ENCODE measurements at regions not wholly inside any gene's neighbourhood (a gene's known extent, or its start where the extent isn't known, plus 50 kb on each side); places are given as distances from the start of the nearest gene placed in this dataset.

DNA sequence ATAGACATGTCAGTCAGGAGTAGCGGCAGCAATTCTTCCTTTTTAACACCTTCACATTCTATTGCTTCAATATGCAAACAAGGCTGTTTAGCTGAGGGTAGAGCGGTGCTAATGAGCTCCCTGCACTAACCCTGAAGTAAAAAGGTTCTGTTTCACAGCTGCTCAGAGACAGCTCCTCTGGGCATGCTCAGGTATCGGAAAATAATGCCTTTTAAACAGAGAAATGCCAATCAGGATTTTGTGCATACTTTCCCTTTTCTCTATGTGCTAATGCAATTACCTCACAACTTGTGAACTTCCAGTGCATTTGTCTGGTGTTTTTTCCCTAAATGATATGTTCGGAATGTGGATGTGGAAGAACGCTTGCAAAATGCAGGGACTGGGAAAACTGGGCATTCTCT is 307.7 kb upstream of the FZD8 start:
- no peak overlapping the region for H3K27ac Mint-ChIP-seq (ENCODE audit: unreplicated experiment)
- no peak overlapping the region for H3K4me3 Mint-ChIP-seq
- peaks cover 2% of the 10 kb centered on the region for H3K36me3 Mint-ChIP-seq (ENCODE audit: low read depth)
- TF ChIP-seq, protein P1, sequence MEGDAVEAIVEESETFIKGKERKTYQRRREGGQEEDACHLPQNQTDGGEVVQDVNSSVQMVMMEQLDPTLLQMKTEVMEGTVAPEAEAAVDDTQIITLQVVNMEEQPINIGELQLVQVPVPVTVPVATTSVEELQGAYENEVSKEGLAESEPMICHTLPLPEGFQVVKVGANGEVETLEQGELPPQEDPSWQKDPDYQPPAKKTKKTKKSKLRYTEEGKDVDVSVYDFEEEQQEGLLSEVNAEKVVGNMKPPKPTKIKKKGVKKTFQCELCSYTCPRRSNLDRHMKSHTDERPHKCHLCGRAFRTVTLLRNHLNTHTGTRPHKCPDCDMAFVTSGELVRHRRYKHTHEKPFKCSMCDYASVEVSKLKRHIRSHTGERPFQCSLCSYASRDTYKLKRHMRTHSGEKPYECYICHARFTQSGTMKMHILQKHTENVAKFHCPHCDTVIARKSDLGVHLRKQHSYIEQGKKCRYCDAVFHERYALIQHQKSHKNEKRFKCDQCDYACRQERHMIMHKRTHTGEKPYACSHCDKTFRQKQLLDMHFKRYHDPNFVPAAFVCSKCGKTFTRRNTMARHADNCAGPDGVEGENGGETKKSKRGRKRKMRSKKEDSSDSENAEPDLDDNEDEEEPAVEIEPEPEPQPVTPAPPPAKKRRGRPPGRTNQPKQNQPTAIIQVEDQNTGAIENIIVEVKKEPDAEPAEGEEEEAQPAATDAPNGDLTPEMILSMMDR (conservative IDR thresholded peaks at IDR 0.05), result no peak
- H3K9me3 Mint-ChIP-seq, result no peaks in the 10 kb centered on the region
- no peak for DNase-seq (ENCODE audit: low read depth, low spot score)
- peaks cover 14% of the 10 kb centered on the region for H3K4me1 Mint-ChIP-seq
- H3K27me3 Mint-ChIP-seq (ENCODE audit: low read depth), result no peaks in the 10 kb centered on the region

- no peaks in the 10 kb centered on the region for H3K27me3 Mint-ChIP-seq (ENCODE audit: low read depth)
- H3K4me1 Mint-ChIP-seq, result peaks cover 14% of the 10 kb centered on the region
- TF ChIP-seq, protein P1 (conservative IDR thresholded peaks at IDR 0.05), result no peak
- no peak for DNase-seq (ENCODE audit: low read depth, low spot score)
- H3K9me3 Mint-ChIP-seq, result no peaks in the 10 kb centered on the region
- no peaks in the 10 kb centered on the region for H3K36me3 Mint-ChIP-seq (ENCODE audit: low read depth)
- H3K4me3 Mint-ChIP-seq, result no peak overlapping the region
- H3K27ac Mint-ChIP-seq (ENCODE audit: unreplicated experiment), result no peak overlapping the region
Observed at GRCh38 chr10:35946556-35946955, 304.5 kb upstream of the FZD8 start.

GRCh38 chr10:35942057-35942456 is 300.0 kb upstream of the FZD8 start:
- Mint-ChIP-seq H3K27me3 (ENCODE audit: low read depth) (peaks cover 3% of the 10 kb centered on the region), H3K9me3 (peaks cover 2% of the 10 kb centered on the region), H3K36me3 (ENCODE audit: low read depth) (no peaks in the 10 kb centered on the region), H3K4me1 (no peaks in the 10 kb centered on the region), H3K4me3 (no peak overlapping the region), H3K27ac (ENCODE audit: unreplicated experiment) (no peak overlapping the region)
- DNase-seq (ENCODE audit: low read depth, low spot score), result no peak
- TF ChIP-seq, protein P1 (conservative IDR thresholded peaks at IDR 0.05), result no peak

GRCh38 chr10:35940141-35941041 is 298.3 kb upstream of the FZD8 start:
- no peak overlapping the region for H3K4me3 Mint-ChIP-seq
- H3K27ac Mint-ChIP-seq (ENCODE audit: unreplicated experiment), result no peak overlapping the region
- no peaks in the 10 kb centered on the region for H3K4me1 Mint-ChIP-seq
- H3K27me3 Mint-ChIP-seq (ENCODE audit: low read depth), result peaks cover 3% of the 10 kb centered on the region
- H3K9me3 Mint-ChIP-seq, result peaks cover 2% of the 10 kb centered on the region
- DNase-seq (ENCODE audit: low read depth, low spot score), result no peak
- H3K36me3 Mint-ChIP-seq (ENCODE audit: low read depth), result no peaks in the 10 kb centered on the region
- TF ChIP-seq, protein P1 (conservative IDR thresholded peaks at IDR 0.05), result no peak

GRCh38 chr10:35938160-35938559 is 296.1 kb upstream of the FZD8 start:
- Mint-ChIP-seq H3K36me3 (ENCODE audit: low read depth) (no peaks in the 10 kb centered on the region), H3K27me3 (ENCODE audit: low read depth) (peaks cover 6% of the 10 kb centered on the region), H3K9me3 (peaks cover 2% of the 10 kb centered on the region), H3K27ac (ENCODE audit: unreplicated experiment) (no peak overlapping the region), H3K4me1 (no peaks in the 10 kb centered on the region), H3K4me3 (no peak overlapping the region)
- TF ChIP-seq, protein P1 (conservative IDR thresholded peaks at IDR 0.05), result no peak
- no peak for DNase-seq (ENCODE audit: low read depth, low spot score)

Measured in neural crest cell (in vitro differentiated cells).